ENCODE measurements at regions not wholly inside any gene's neighbourhood (a gene's known extent, or its start where the extent isn't known, plus 50 kb on each side); places are given as distances from the start of the nearest gene placed in this dataset.

DNA sequence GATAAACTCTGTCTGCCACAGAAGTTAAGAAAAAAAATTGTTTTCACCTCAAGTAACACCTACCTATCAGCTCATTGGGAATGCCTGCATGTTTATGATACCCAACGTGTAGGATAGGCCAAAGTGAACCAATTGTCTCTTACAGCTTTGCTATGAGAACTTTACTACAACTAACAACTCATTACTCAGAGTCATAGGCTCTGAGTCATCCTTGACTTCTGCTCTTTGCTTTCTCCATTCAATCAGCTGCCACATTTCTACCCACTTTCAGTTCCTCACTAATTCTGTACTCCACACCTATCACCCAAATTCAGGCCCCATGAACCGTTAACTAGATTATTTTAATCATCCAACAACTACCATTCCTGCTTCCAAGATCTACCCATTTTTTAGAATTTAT is 843.9 kb downstream of the TUSC7 start:
- Mint-ChIP-seq H3K9me3 (peaks cover 5% of the 10 kb centered on the region), H3K4me3 (no peak overlapping the region), H3K27ac (no peak overlapping the region), H3K36me3 (ENCODE audit: low read depth) (no peaks in the 10 kb centered on the region), H3K27me3 (no peaks in the 10 kb centered on the region), H3K4me1 (ENCODE audit: low read depth) (no peaks in the 10 kb centered on the region)
- no peak for DNase-seq

- Mint-ChIP-seq H3K36me3 (ENCODE audit: low read depth) (no peaks in the 10 kb centered on the region), H3K27ac (no peak overlapping the region), H3K27me3 (no peaks in the 10 kb centered on the region), H3K9me3 (peaks cover 10% of the 10 kb centered on the region), H3K4me3 (no peak overlapping the region), H3K4me1 (ENCODE audit: low read depth) (no peaks in the 10 kb centered on the region)
- DNase-seq = no peak
Measured at GRCh38 chr3:117556646-117557407, 847.2 kb downstream of the TUSC7 start.

DNA sequence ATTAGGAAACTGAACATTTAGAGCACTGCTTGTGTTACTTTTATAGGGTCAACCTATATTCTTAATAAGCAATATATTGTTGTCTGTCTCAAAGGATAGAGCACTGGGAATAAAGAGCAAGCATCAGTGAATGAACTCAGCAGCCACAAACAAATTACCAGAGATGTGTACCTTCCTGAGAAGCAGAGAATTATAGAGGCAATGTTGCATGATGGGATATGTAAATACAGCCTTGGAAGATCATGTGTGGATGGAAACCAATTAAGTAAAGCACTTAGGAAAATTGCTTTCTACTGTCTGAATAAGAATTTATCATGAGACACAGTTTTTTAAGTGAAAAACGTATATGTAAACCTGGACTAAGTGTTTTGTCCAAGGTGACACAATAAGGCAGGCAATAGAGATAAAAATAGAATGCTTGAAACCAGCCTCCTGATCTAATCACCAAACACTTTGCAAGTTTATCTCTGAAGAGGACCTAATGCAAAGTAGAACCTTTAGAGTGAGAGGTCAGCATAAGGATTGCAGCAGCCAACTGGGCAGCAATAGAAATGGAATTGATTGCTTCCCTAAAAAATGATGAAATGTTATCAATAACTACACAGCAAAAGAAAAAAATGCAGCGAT is 848.0 kb downstream of the TUSC7 start:
- Mint-ChIP-seq H3K36me3 (ENCODE audit: low read depth) (no peaks in the 10 kb centered on the region), H3K27ac (no peak overlapping the region), H3K4me3 (no peak overlapping the region), H3K9me3 (peaks cover 7% of the 10 kb centered on the region), H3K27me3 (no peaks in the 10 kb centered on the region), H3K4me1 (ENCODE audit: low read depth) (no peaks in the 10 kb centered on the region)
- DNase-seq = no peak

- no peak for DNase-seq
- Mint-ChIP-seq H3K27ac (no peak overlapping the region), H3K9me3 (peaks cover 7% of the 10 kb centered on the region), H3K4me3 (no peak overlapping the region), H3K36me3 (ENCODE audit: low read depth) (no peaks in the 10 kb centered on the region), H3K27me3 (no peaks in the 10 kb centered on the region), H3K4me1 (ENCODE audit: low read depth) (no peaks in the 10 kb centered on the region)
Measured at GRCh38 chr3:117558681-117559080, 849.1 kb downstream of the TUSC7 start.

DNA sequence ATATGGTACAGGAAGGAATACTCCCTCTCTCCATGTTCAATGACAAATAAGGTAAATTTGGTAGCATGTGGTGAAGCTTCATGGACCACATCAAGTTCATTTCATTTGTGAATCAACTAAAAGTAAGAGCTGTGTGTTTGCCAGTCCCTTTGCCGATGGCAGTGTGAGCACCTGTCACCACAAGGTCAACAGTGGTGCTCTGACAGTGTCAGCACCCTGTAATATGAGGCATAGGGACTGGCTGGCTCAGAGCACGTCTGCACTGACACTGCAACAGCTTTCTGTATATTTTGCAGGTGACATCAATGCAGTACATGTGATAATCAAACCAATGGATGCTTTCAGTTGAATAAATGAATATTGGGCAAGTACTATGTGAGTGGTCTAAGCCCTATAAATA is 852.4 kb downstream of the TUSC7 start:
- H3K4me1 Mint-ChIP-seq (ENCODE audit: low read depth) = no peaks in the 10 kb centered on the region
- no peaks in the 10 kb centered on the region for H3K27me3 Mint-ChIP-seq
- no peak for DNase-seq
- H3K27ac Mint-ChIP-seq = no peak overlapping the region
- H3K9me3 Mint-ChIP-seq = peaks cover 4% of the 10 kb centered on the region
- no peaks in the 10 kb centered on the region for H3K36me3 Mint-ChIP-seq (ENCODE audit: low read depth)
- H3K4me3 Mint-ChIP-seq = no peak overlapping the region

DNA sequence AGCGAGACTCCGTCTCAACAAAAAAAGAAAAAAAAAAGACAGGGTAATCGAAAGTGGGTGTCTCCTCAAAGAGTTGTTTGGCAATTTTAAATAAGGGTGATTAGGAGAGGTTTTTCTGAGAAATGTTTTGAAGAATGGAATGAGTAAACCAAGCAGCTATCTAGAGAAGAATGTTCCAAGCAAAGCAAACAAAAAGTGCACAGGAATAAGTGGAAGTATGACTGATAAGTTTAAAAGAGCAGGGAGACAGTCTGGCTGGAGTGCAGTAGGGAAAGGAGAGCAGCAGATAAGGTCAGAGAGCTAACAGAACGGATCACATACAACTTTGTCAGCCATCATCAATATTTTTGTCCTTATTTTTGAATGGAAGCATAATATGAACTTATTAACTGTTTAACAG is 853.5 kb downstream of the TUSC7 start:
- H3K27me3 Mint-ChIP-seq = no peaks in the 10 kb centered on the region
- no peak overlapping the region for H3K4me3 Mint-ChIP-seq
- DNase-seq = no peak
- no peaks in the 10 kb centered on the region for H3K4me1 Mint-ChIP-seq (ENCODE audit: low read depth)
- no peaks in the 10 kb centered on the region for H3K36me3 Mint-ChIP-seq (ENCODE audit: low read depth)
- no peak overlapping the region for H3K27ac Mint-ChIP-seq
- H3K9me3 Mint-ChIP-seq = peaks cover 7% of the 10 kb centered on the region

DNA sequence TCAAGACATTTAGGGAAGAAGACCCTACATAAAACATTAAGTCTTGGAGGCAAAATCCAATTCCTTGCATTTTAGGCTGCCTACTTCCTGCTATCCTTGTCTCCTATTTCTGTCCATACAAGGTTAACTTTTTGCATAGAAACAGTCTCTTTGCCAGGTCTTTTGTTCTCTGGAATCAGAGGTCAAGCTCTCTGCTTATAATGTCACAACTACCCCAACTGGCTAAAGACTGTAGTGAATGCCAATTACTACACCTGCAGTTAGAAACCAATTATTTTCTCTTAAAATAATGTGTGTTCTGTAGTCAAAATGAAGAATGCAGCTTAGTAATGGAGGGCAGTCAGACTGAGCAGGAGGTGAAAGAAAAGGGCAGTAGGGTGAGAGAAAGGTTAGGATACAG is 856.2 kb downstream of the TUSC7 start:
- no peak overlapping the region for H3K27ac Mint-ChIP-seq
- H3K4me1 Mint-ChIP-seq (ENCODE audit: low read depth) = no peaks in the 10 kb centered on the region
- no peaks in the 10 kb centered on the region for H3K36me3 Mint-ChIP-seq (ENCODE audit: low read depth)
- DNase-seq = no peak
- no peak overlapping the region for H3K4me3 Mint-ChIP-seq
- H3K9me3 Mint-ChIP-seq = peaks cover 2% of the 10 kb centered on the region
- H3K27me3 Mint-ChIP-seq = no peaks in the 10 kb centered on the region

DNA sequence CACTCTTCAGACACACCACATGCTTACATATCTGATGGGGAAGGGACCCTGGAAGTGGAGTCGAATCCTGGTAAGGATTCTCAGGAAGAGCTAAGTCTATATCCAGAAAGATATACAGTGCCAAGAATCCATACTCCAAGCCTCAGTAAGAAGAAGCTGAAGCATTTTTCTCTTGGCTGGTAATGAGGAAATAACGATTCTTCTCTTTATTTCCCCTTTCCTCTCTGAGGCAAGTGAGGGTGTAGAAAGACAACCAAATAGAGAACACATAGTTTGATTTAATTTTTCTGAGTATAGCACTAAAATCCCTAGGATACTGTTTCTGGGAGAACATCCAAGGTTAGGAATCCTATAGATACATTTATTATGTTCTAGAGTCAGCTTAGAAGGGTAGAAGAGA is 857.3 kb downstream of the TUSC7 start:
- no peak for DNase-seq
- H3K27me3 Mint-ChIP-seq = no peaks in the 10 kb centered on the region
- H3K4me3 Mint-ChIP-seq = no peak overlapping the region
- no peaks in the 10 kb centered on the region for H3K36me3 Mint-ChIP-seq (ENCODE audit: low read depth)
- no peaks in the 10 kb centered on the region for H3K4me1 Mint-ChIP-seq (ENCODE audit: low read depth)
- no peak overlapping the region for H3K27ac Mint-ChIP-seq
- peaks cover 2% of the 10 kb centered on the region for H3K9me3 Mint-ChIP-seq

GRCh38 chr3:117567382-117567781 is 857.8 kb downstream of the TUSC7 start:
- no peak overlapping the region for H3K27ac Mint-ChIP-seq
- no peak for DNase-seq

DNA sequence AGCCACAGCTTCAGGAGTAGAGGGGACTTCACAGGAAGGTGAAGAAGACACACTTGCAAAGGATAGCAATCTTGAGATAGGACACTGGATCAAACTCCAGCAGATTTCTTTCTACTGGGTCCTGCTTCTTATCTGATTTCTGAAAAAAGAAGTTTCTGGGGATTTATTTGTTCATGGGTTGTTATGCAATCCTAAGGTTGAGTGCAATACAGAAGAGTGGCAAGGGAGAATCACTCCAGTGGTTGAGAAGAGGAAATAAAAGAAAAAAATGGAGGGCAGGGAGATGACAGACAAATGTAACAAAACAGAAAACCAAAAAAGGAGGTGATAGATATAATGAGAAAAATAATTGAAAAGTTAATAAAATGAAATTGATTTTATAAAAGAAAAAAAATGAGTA is 858.3 kb downstream of the TUSC7 start:
- Mint-ChIP-seq H3K27me3 (no peaks in the 10 kb centered on the region), H3K27ac (no peak overlapping the region), H3K4me1 (ENCODE audit: low read depth) (no peaks in the 10 kb centered on the region), H3K9me3 (peaks cover 6% of the 10 kb centered on the region), H3K4me3 (no peak overlapping the region), H3K36me3 (ENCODE audit: low read depth) (no peaks in the 10 kb centered on the region)
- DNase-seq = no peak

More at GRCh38 chr3:117567382-117567781, 857.8 kb downstream of the TUSC7 start:
- Mint-ChIP-seq H3K4me3 (no peak overlapping the region), H3K9me3 (peaks cover 2% of the 10 kb centered on the region), H3K27me3 (no peaks in the 10 kb centered on the region), H3K36me3 (ENCODE audit: low read depth) (no peaks in the 10 kb centered on the region), H3K4me1 (ENCODE audit: low read depth) (no peaks in the 10 kb centered on the region)

- DNase-seq = no peak
- Mint-ChIP-seq H3K27me3 (no peaks in the 10 kb centered on the region), H3K36me3 (ENCODE audit: low read depth) (no peaks in the 10 kb centered on the region), H3K4me3 (no peak overlapping the region), H3K9me3 (peaks cover 13% of the 10 kb centered on the region), H3K4me1 (ENCODE audit: low read depth) (no peaks in the 10 kb centered on the region), H3K27ac (no peak overlapping the region)
Measured at GRCh38 chr3:117572786-117573185, 863.2 kb downstream of the TUSC7 start.

DNA sequence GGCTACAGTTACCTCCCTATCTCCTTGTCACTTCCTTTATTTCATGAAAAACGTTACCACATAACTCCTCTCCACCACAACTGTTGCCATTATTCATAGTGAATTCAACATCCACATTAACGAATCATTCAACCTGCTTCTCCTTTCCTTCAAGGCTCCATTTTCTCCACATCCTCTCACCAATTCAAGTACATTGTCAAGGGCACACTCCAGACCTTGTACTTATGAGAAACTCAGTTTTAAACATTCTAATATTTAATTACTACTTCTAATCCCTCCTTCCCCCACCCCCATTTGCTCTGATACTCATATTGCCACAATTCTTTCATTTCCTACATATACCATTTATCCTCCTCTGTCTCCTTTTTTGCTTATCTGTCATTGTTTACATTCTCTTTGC is 871.2 kb downstream of the TUSC7 start:
- H3K27ac Mint-ChIP-seq = no peak overlapping the region
- DNase-seq = no peak
- H3K4me3 Mint-ChIP-seq = no peak overlapping the region
- no peaks in the 10 kb centered on the region for H3K36me3 Mint-ChIP-seq (ENCODE audit: low read depth)
- H3K27me3 Mint-ChIP-seq = no peaks in the 10 kb centered on the region
- H3K4me1 Mint-ChIP-seq (ENCODE audit: low read depth) = no peaks in the 10 kb centered on the region
- H3K9me3 Mint-ChIP-seq = peaks cover 8% of the 10 kb centered on the region

- Mint-ChIP-seq H3K27me3 (no peaks in the 10 kb centered on the region), H3K27ac (no peak overlapping the region), H3K36me3 (ENCODE audit: low read depth) (no peaks in the 10 kb centered on the region), H3K4me1 (ENCODE audit: low read depth) (no peaks in the 10 kb centered on the region), H3K9me3 (no peaks in the 10 kb centered on the region), H3K4me3 (no peak overlapping the region)
- no peak for DNase-seq
Measured at GRCh38 chr3:117586161-117586560, 876.6 kb downstream of the TUSC7 start.

- peaks cover under 1% of the 10 kb centered on the region for H3K9me3 Mint-ChIP-seq
- no peak overlapping the region for H3K27ac Mint-ChIP-seq
- no peaks in the 10 kb centered on the region for H3K4me1 Mint-ChIP-seq (ENCODE audit: low read depth)
- H3K4me3 Mint-ChIP-seq = no peak overlapping the region
- no peaks in the 10 kb centered on the region for H3K36me3 Mint-ChIP-seq (ENCODE audit: low read depth)
- DNase-seq = no peak
- H3K27me3 Mint-ChIP-seq = no peaks in the 10 kb centered on the region
Measured at GRCh38 chr3:117587416-117587815, 877.8 kb downstream of the TUSC7 start.

DNA sequence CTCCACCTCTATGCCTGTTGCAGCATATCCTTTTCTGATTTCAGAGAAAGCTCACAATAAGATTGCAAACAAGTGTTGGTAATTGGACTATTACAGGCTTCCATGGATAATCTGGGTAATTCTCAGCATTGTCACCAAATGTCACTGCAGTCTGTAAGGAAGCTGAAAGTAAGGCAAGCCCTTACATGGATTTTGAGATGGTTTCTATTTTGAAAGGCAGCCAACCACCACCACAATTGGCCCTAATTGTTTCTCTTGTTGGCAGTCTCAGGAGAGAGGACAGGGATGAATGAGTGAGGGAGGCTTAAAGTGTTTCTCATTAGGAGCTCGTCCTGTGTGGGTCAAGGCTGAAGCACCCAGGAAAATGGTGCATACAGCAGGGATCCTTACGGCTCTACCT is 879.9 kb downstream of the TUSC7 start:
- Mint-ChIP-seq H3K4me1 (ENCODE audit: low read depth) (no peaks in the 10 kb centered on the region), H3K9me3 (peaks cover 7% of the 10 kb centered on the region), H3K36me3 (ENCODE audit: low read depth) (no peaks in the 10 kb centered on the region), H3K27me3 (no peaks in the 10 kb centered on the region), H3K27ac (no peak overlapping the region), H3K4me3 (no peak overlapping the region)
- no peak for DNase-seq
